ENCODE measurements at regions not wholly inside any gene's neighbourhood (a gene's known extent, or its start where the extent isn't known, plus 50 kb on each side); places are given as distances from the start of the nearest gene placed in this dataset.

- no peak for DNase-seq
- H3K4me1 ChIP-seq (ENCODE audit: control insufficient read depth, insufficient read depth, low read length), result no peaks in the 10 kb centered on the region
- H3K4me3 ChIP-seq (ENCODE audit: low read length), result no peak overlapping the region
- no peaks in the 10 kb centered on the region for H3K27me3 ChIP-seq (ENCODE audit: control insufficient read depth, insufficient read depth, low read length)
- WGBS (ENCODE audit: insufficient coverage, low lambda C conversion rate), result no CpG with 5 or more reads among the region's 5 CpGs
- no peaks in the 10 kb centered on the region for H3K36me3 ChIP-seq (ENCODE audit: control insufficient read depth, insufficient read depth, low read length)
- H3K9me3 ChIP-seq (ENCODE audit: control insufficient read depth, low read depth, low read length), result no peaks in the 10 kb centered on the region
- H3K27ac ChIP-seq (ENCODE audit: low read length), result no peak overlapping the region
These were observed 168.8 kb upstream of the SMAD3 start for GRCh38 chr15:66896611-66897010.

GRCh38 chr15:66897416-66897815 lies 168.0 kb upstream of the SMAD3 start:
- Histone ChIP-seq H3K4me1 (ENCODE audit: control insufficient read depth, insufficient read depth, low read length) (no peaks in the 10 kb centered on the region), H3K9me3 (ENCODE audit: control insufficient read depth, low read depth, low read length) (no peaks in the 10 kb centered on the region), H3K4me3 (ENCODE audit: low read length) (no peak overlapping the region), H3K27ac (ENCODE audit: low read length) (no peak overlapping the region), H3K36me3 (ENCODE audit: control insufficient read depth, insufficient read depth, low read length) (no peaks in the 10 kb centered on the region), H3K27me3 (ENCODE audit: control insufficient read depth, insufficient read depth, low read length) (no peaks in the 10 kb centered on the region)
- no peak for DNase-seq
- no CpG with 5 or more reads among the region's 4 CpGs for WGBS (ENCODE audit: insufficient coverage, low lambda C conversion rate)

- H3K4me3 ChIP-seq (ENCODE audit: low read length), result no peak overlapping the region
- WGBS (ENCODE audit: insufficient coverage, low lambda C conversion rate), result 100% methylated on average over 2 of the region's 5 CpGs
- H3K27ac ChIP-seq (ENCODE audit: low read length), result no peak overlapping the region
- H3K36me3 ChIP-seq (ENCODE audit: control insufficient read depth, insufficient read depth, low read length), result no peaks in the 10 kb centered on the region
- H3K4me1 ChIP-seq (ENCODE audit: control insufficient read depth, insufficient read depth, low read length), result no peaks in the 10 kb centered on the region
- H3K27me3 ChIP-seq (ENCODE audit: control insufficient read depth, insufficient read depth, low read length), result no peaks in the 10 kb centered on the region
- no peaks in the 10 kb centered on the region for H3K9me3 ChIP-seq (ENCODE audit: control insufficient read depth, low read depth, low read length)
- DNase-seq, result no peak
These were observed 167.4 kb upstream of the SMAD3 start for GRCh38 chr15:66897971-66898370.

- DNase-seq, result no peak
These were observed 166.6 kb upstream of the SMAD3 start for GRCh38 chr15:66898656-66899386.

GRCh38 chr15:66899555-66900350 lies 165.6 kb upstream of the SMAD3 start:
- DNase-seq, result no peak
- no peak overlapping the region for H3K4me3 ChIP-seq (ENCODE audit: low read length)
- H3K27ac ChIP-seq (ENCODE audit: low read length), result no peak overlapping the region
- H3K27me3 ChIP-seq (ENCODE audit: control insufficient read depth, insufficient read depth, low read length), result no peaks in the 10 kb centered on the region
- no peaks in the 10 kb centered on the region for H3K4me1 ChIP-seq (ENCODE audit: control insufficient read depth, insufficient read depth, low read length)
- no peaks in the 10 kb centered on the region for H3K36me3 ChIP-seq (ENCODE audit: control insufficient read depth, insufficient read depth, low read length)
- H3K9me3 ChIP-seq (ENCODE audit: control insufficient read depth, low read depth, low read length), result no peaks in the 10 kb centered on the region
- WGBS (ENCODE audit: insufficient coverage, low lambda C conversion rate), result 100% methylated on average over 1 of the region's 9 CpGs

More at GRCh38 chr15:66898656-66899386, 166.6 kb upstream of the SMAD3 start:
- Histone ChIP-seq H3K27me3 (ENCODE audit: control insufficient read depth, insufficient read depth, low read length) (no peaks in the 10 kb centered on the region), H3K4me1 (ENCODE audit: control insufficient read depth, insufficient read depth, low read length) (no peaks in the 10 kb centered on the region), H3K27ac (ENCODE audit: low read length) (no peak overlapping the region), H3K4me3 (ENCODE audit: low read length) (no peak overlapping the region), H3K36me3 (ENCODE audit: control insufficient read depth, insufficient read depth, low read length) (no peaks in the 10 kb centered on the region), H3K9me3 (ENCODE audit: control insufficient read depth, low read depth, low read length) (no peaks in the 10 kb centered on the region)
- 33% methylated on average over 1 of the region's 5 CpGs for WGBS (ENCODE audit: insufficient coverage, low lambda C conversion rate)

- Histone ChIP-seq H3K4me3 (ENCODE audit: low read length) (no peak overlapping the region), H3K27ac (ENCODE audit: low read length) (no peak overlapping the region), H3K27me3 (ENCODE audit: control insufficient read depth, insufficient read depth, low read length) (no peaks in the 10 kb centered on the region), H3K9me3 (ENCODE audit: control insufficient read depth, low read depth, low read length) (no peaks in the 10 kb centered on the region), H3K4me1 (ENCODE audit: control insufficient read depth, insufficient read depth, low read length) (no peaks in the 10 kb centered on the region), H3K36me3 (ENCODE audit: control insufficient read depth, insufficient read depth, low read length) (no peaks in the 10 kb centered on the region)
- no peak for DNase-seq
- no CpG with 5 or more reads among the region's 14 CpGs for WGBS (ENCODE audit: insufficient coverage, low lambda C conversion rate)
These were observed 164.7 kb upstream of the SMAD3 start for GRCh38 chr15:66900586-66901310.

- H3K4me1 ChIP-seq (ENCODE audit: control insufficient read depth, insufficient read depth, low read length), result no peaks in the 10 kb centered on the region
- 100% methylated on average over 2 of the region's 6 CpGs for WGBS (ENCODE audit: insufficient coverage, low lambda C conversion rate)
- no peak for DNase-seq
- H3K9me3 ChIP-seq (ENCODE audit: control insufficient read depth, low read depth, low read length), result no peaks in the 10 kb centered on the region
- no peak overlapping the region for H3K4me3 ChIP-seq (ENCODE audit: low read length)
- H3K27me3 ChIP-seq (ENCODE audit: control insufficient read depth, insufficient read depth, low read length), result no peaks in the 10 kb centered on the region
- H3K36me3 ChIP-seq (ENCODE audit: control insufficient read depth, insufficient read depth, low read length), result no peaks in the 10 kb centered on the region
- no peak overlapping the region for H3K27ac ChIP-seq (ENCODE audit: low read length)
These were observed 163.9 kb upstream of the SMAD3 start for GRCh38 chr15:66901336-66902100.

GRCh38 chr15:66905185-66905584 lies 160.2 kb upstream of the SMAD3 start:
- no peaks in the 10 kb centered on the region for H3K27me3 ChIP-seq (ENCODE audit: control insufficient read depth, insufficient read depth, low read length)
- no CpG with 5 or more reads among the region's 2 CpGs for WGBS (ENCODE audit: insufficient coverage, low lambda C conversion rate)
- H3K36me3 ChIP-seq (ENCODE audit: control insufficient read depth, insufficient read depth, low read length), result no peaks in the 10 kb centered on the region
- no peak for DNase-seq
- H3K4me3 ChIP-seq (ENCODE audit: low read length), result no peak overlapping the region
- H3K4me1 ChIP-seq (ENCODE audit: control insufficient read depth, insufficient read depth, low read length), result no peaks in the 10 kb centered on the region
- no peaks in the 10 kb centered on the region for H3K9me3 ChIP-seq (ENCODE audit: control insufficient read depth, low read depth, low read length)
- no peak overlapping the region for H3K27ac ChIP-seq (ENCODE audit: low read length)

- Histone ChIP-seq H3K27ac (ENCODE audit: low read length) (no peak overlapping the region), H3K36me3 (ENCODE audit: control insufficient read depth, insufficient read depth, low read length) (no peaks in the 10 kb centered on the region), H3K27me3 (ENCODE audit: control insufficient read depth, insufficient read depth, low read length) (no peaks in the 10 kb centered on the region), H3K4me1 (ENCODE audit: control insufficient read depth, insufficient read depth, low read length) (no peaks in the 10 kb centered on the region), H3K9me3 (ENCODE audit: control insufficient read depth, low read depth, low read length) (no peaks in the 10 kb centered on the region), H3K4me3 (ENCODE audit: low read length) (no peak overlapping the region)
- no peak for DNase-seq
- no CpG with 5 or more reads among the region's 2 CpGs for WGBS (ENCODE audit: insufficient coverage, low lambda C conversion rate)
These were observed 159.4 kb upstream of the SMAD3 start for GRCh38 chr15:66905954-66906353.

Data from large intestine (tissue), 3 donors.